Smooth muscle cell (in vitro differentiated cells): ENCODE measurements at regions not wholly inside any gene's neighbourhood (a gene's known extent, or its start where the extent isn't known, plus 50 kb on each side); places are given as distances from the start of the nearest gene placed in this dataset.

Source experiments
- DNase-seq: peaks from one replicate; lab custom pipeline; 2025; ENCODE audit not compliant: unreplicated experiment; lab: John Stamatoyannopoulos, UW
- H2AFZ ChIP-seq: fragments of 200-600 bp; sonication (generic); 2 replicates; pipeline ENCODE4 v1.6.0; 2016; ENCODE audit warnings: antibody characterized with exemption, low read depth, mild to moderate bottlenecking
- H3F3A ChIP-seq: fragments of 200-600 bp; sonication (generic); 2 replicates; pipeline ENCODE4 v1.6.0; 2017; ENCODE audit warnings: antibody characterized with exemption, low read depth
- H3K27ac ChIP-seq: fragments of 200-600 bp; sonication (generic); 2 replicates; pipeline ENCODE4 v1.5.1; 2016; ENCODE audit warnings: low read depth, mild to moderate bottlenecking
- H3K27me3 ChIP-seq: fragments of 200-600 bp; sonication (generic); 2 replicates; pipeline ENCODE4 v1.6.1; 2016; ENCODE audit warnings: low read depth, mild to moderate bottlenecking
- H3K36me3 ChIP-seq: fragments of 200-600 bp; sonication (generic); 2 replicates; pipeline ENCODE4 v1.5.1; 2016; ENCODE audit warnings: low read depth
- H3K4me1 ChIP-seq: fragments of 200-600 bp; sonication (generic); 2 replicates; pipeline ENCODE4 v1.5.1; 2016; ENCODE audit warnings: low read depth
- H3K4me2 ChIP-seq: fragments of 200-600 bp; sonication (generic); 2 replicates; pipeline ENCODE4 v1.6.0; 2016; ENCODE audit warnings: mild to moderate bottlenecking
- H3K4me3 ChIP-seq: fragments of 200-600 bp; sonication (generic); 2 replicates; pipeline ENCODE4 v1.5.1; 2016; ENCODE audit warnings: mild to moderate bottlenecking
- H3K79me2 ChIP-seq: fragments of 200-600 bp; sonication (generic); 2 replicates; pipeline ENCODE4 v1.6.0; 2016; ENCODE audit warnings: low read depth, mild to moderate bottlenecking
- H3K9ac ChIP-seq: fragments of 200-600 bp; sonication (generic); 2 replicates; pipeline ENCODE4 v1.6.0; 2016; ENCODE audit warnings: low read depth
- H3K9me3 ChIP-seq: fragments of 200-600 bp; sonication (generic); replicated peaks from 2 replicates; pipeline ENCODE4 v1.5.1; 2016; ENCODE audit warnings: low read depth
- H4K20me1 ChIP-seq: fragments of 200-600 bp; sonication (generic); 2 replicates; pipeline ENCODE4 v1.6.0; 2016; ENCODE audit warnings: low read depth
- CTCF ChIP-seq: fragments of 200-600 bp; sonication (generic); IDR thresholded peaks from 2 replicates; pipeline ENCODE4 v1.5.1; 2017; ENCODE audit warnings: borderline replicate concordance, mild to moderate bottlenecking, antibody characterized with exemption; ENCODE audit not compliant: insufficient read depth, poor library complexity, severe bottlenecking
- WGBS: methylation state at CpG from one replicate; pipeline ENCODE4 v1.1.7; 2016; ENCODE audit warnings: low lambda C conversion rate; 5-methylcytosine and 5-hydroxymethylcytosine counted together

GRCh38 chr6:50510361-50510760, 203.0 kb upstream of the TFAP2D start:
- no peak for DNase-seq
- no peaks in the 10 kb centered on the region for H3F3A ChIP-seq
- no peak for TF ChIP-seq CTCF
- no peak overlapping the region for H3K9ac ChIP-seq
- no peak overlapping the region for H3K4me3 ChIP-seq
- H3K27ac ChIP-seq, result no peak overlapping the region
- H3K27me3 ChIP-seq, result no peaks in the 10 kb centered on the region
- no peak overlapping the region for H3K4me2 ChIP-seq
- no peaks in the 10 kb centered on the region for H4K20me1 ChIP-seq
- no peaks in the 10 kb centered on the region for H3K79me2 ChIP-seq
- no peak overlapping the region for H2AFZ ChIP-seq
- H3K36me3 ChIP-seq, result no peaks in the 10 kb centered on the region
- H3K4me1 ChIP-seq, result no peaks in the 10 kb centered on the region
- H3K9me3 ChIP-seq, result no peaks in the 10 kb centered on the region

GRCh38 chr6:50520326-50521266, 192.7 kb upstream of the TFAP2D start:
- 66% methylated on average over 3 of the region's 3 CpGs for WGBS
- no peak for DNase-seq
- Histone ChIP-seq H3K4me2 (no peak overlapping the region), H3K27ac (no peak overlapping the region), H3K27me3 (no peaks in the 10 kb centered on the region), H3K36me3 (no peaks in the 10 kb centered on the region), H3K79me2 (no peaks in the 10 kb centered on the region), H3K9me3 (no peaks in the 10 kb centered on the region), H3F3A (no peaks in the 10 kb centered on the region), H3K9ac (no peak overlapping the region), H3K4me3 (no peak overlapping the region), H4K20me1 (no peaks in the 10 kb centered on the region), H3K4me1 (peaks cover 16% of the 10 kb centered on the region), H2AFZ (no peak overlapping the region)
- TF ChIP-seq CTCF, result no peak

- TF ChIP-seq CTCF, result no peak
- Histone ChIP-seq H3K9ac (no peak overlapping the region), H4K20me1 (no peaks in the 10 kb centered on the region), H3K4me1 (peaks cover 16% of the 10 kb centered on the region), H2AFZ (no peak overlapping the region), H3K27ac (no peak overlapping the region), H3K79me2 (no peaks in the 10 kb centered on the region), H3K27me3 (no peaks in the 10 kb centered on the region), H3K9me3 (no peaks in the 10 kb centered on the region), H3F3A (no peaks in the 10 kb centered on the region), H3K36me3 (no peaks in the 10 kb centered on the region), H3K4me3 (no peak overlapping the region), H3K4me2 (no peak overlapping the region)
- no peak for DNase-seq
Observed at GRCh38 chr6:50524341-50524740, 189.0 kb upstream of the TFAP2D start.

DNA sequence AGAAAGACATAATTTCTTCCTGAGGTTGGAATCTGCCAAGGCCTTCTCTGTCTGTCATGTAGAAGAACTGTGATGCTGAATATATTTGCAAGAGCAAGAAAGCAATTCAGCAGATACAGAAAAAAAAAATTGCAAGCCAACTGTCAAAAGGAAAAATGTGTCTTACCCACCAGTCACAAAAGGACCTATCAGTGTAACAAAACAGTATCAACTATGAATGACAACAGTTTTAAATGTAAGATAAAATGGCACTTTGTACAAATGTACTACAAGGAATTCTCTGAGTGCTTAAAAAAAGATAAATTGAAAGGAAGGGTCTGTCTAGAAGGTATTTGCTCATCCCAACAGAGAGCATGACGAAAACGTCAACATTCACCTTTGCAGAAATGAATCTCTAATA, 185.3 kb upstream of the TFAP2D start:
- no peak for DNase-seq
- H3K79me2 ChIP-seq, result no peaks in the 10 kb centered on the region
- H3K9ac ChIP-seq, result no peak overlapping the region
- H3K4me2 ChIP-seq, result no peak overlapping the region
- 91% methylated on average over 2 of the region's 2 CpGs for WGBS
- no peaks in the 10 kb centered on the region for H3K27me3 ChIP-seq
- no peak for TF ChIP-seq CTCF
- H3K27ac ChIP-seq, result no peak overlapping the region
- H3K36me3 ChIP-seq, result no peaks in the 10 kb centered on the region
- no peaks in the 10 kb centered on the region for H3K4me1 ChIP-seq
- H3F3A ChIP-seq, result no peaks in the 10 kb centered on the region
- H2AFZ ChIP-seq, result no peak overlapping the region
- no peaks in the 10 kb centered on the region for H3K9me3 ChIP-seq
- no peaks in the 10 kb centered on the region for H4K20me1 ChIP-seq
- no peak overlapping the region for H3K4me3 ChIP-seq
